Vagina (tissue), 2 donors: ENCODE measurements at regions not wholly inside any gene's neighbourhood (a gene's known extent, or its start where the extent isn't known, plus 50 kb on each side); places are given as distances from the start of the nearest gene placed in this dataset.

ENCODE experiments used
- DNase-seq, 2 donors: peaks; one replicate each; pipeline ENCODE4 v3.0.0-alpha.2; 2017; ENCODE audit errors: extremely low spot score in 2 of 2
- H3K27ac ChIP-seq: fragments of 200-600 bp; sonication (generic); one replicate; pipeline ENCODE4 v1.5.1; 2019
- H3K27me3 ChIP-seq: fragments of 200-600 bp; sonication (generic); one replicate; pipeline ENCODE4 v1.5.1; 2019
- H3K36me3 ChIP-seq, 2 donors: fragments of 200-600 bp; sonication (generic); one replicate each; pipeline ENCODE4 v1.5.1; 2017 to 2019
- H3K4me1 ChIP-seq: fragments of 200-600 bp; sonication (generic); one replicate; pipeline ENCODE4 v1.5.1; 2019
- H3K4me3 ChIP-seq, 2 donors: fragments of 200-600 bp; sonication (generic); 1 replicate in 1 of 2; 2 replicates in 1 of 2; pipeline ENCODE4 v1.5.1; 2016 to 2019
- H3K9me3 ChIP-seq: fragments of 200-600 bp; sonication (generic); one replicate; pipeline ENCODE4 v1.5.1; 2019
- CTCF ChIP-seq, 3 experiments: fragments of 450-650 bp in 2 of 3; fragments of 200-600 bp in 1 of 3; sonication (generic) in 1 of 3; IDR thresholded peaks; one replicate each; pipeline ENCODE4 v1.5.1; 2017 to 2019; ENCODE audit warnings: antibody characterized with exemption in 3 of 3, mild to moderate bottlenecking in 2 of 3, moderate library complexity in 2 of 3
- POLR2A ChIP-seq, 2 donors: fragments of 450-650 bp; IDR thresholded peaks; one replicate each; pipeline ENCODE4 v1.6.1; 2017; ENCODE audit warnings: antibody characterized with exemption in 2 of 2, mild to moderate bottlenecking in 2 of 2, moderate library complexity in 2 of 2
- POLR2AphosphoS5 ChIP-seq, 2 donors: sonication (generic); formaldehyde crosslinking; IDR thresholded peaks; one replicate each; pipeline ENCODE4 v1.9.0; 2017; ENCODE audit warnings: antibody characterized with exemption in 2 of 2, mild to moderate bottlenecking in 2 of 2, low read depth in 1 of 2; ENCODE audit not compliant: insufficient read depth in 1 of 2
- intact Hi-C: fragments of 100-400 bp; cut with DNase I; formaldehyde crosslinking; loops from one replicate; pipeline ENCODE4 v1.15.1; 2023

GRCh38 chr11:37002831-37003230, 404.8 kb upstream of the RAG2 start:
- intact Hi-C loops, result no loop called here
- H3K36me3 ChIP-seq, result no peaks in the 10 kb centered on the region
- no peaks in the 10 kb centered on the region for H3K4me1 ChIP-seq
- no peaks in the 10 kb centered on the region for H3K27me3 ChIP-seq
- H3K9me3 ChIP-seq, result no peaks in the 10 kb centered on the region
- no peak for TF ChIP-seq POLR2AphosphoS5 (IDR thresholded peaks at IDR 0.05; ENCODE audit: insufficient read depth in 1 of 2, low read depth in 1 of 2)
- TF ChIP-seq POLR2A (IDR thresholded peaks at IDR 0.05), result no peak
- TF ChIP-seq CTCF (IDR thresholded peaks at IDR 0.05), result no peak
- H3K27ac ChIP-seq, result no peak overlapping the region
- H3K4me3 ChIP-seq, result no peak overlapping the region
- DNase-seq, result no peak

- no peak for DNase-seq
- no peaks in the 10 kb centered on the region for H3K4me1 ChIP-seq
- H3K27ac ChIP-seq, result no peak overlapping the region
- no peak for TF ChIP-seq CTCF (IDR thresholded peaks at IDR 0.05)
- TF ChIP-seq POLR2A (IDR thresholded peaks at IDR 0.05), result no peak
- TF ChIP-seq POLR2AphosphoS5 (IDR thresholded peaks at IDR 0.05; ENCODE audit: insufficient read depth in 1 of 2, low read depth in 1 of 2), result no peak
- H3K27me3 ChIP-seq, result no peaks in the 10 kb centered on the region
- H3K9me3 ChIP-seq, result no peaks in the 10 kb centered on the region
- intact Hi-C loops, result no loop called here
- H3K4me3 ChIP-seq, result no peak overlapping the region
- no peaks in the 10 kb centered on the region for H3K36me3 ChIP-seq
Measured at GRCh38 chr11:36997656-36998055, 399.6 kb upstream of the RAG2 start.

- Histone ChIP-seq H3K27me3 (no peaks in the 10 kb centered on the region), H3K9me3 (no peaks in the 10 kb centered on the region), H3K4me3 (no peak overlapping the region), H3K36me3 (no peaks in the 10 kb centered on the region), H3K27ac (no peak overlapping the region), H3K4me1 (no peaks in the 10 kb centered on the region)
- TF ChIP-seq CTCF (IDR thresholded peaks at IDR 0.05) (no peak), POLR2AphosphoS5 (IDR thresholded peaks at IDR 0.05; ENCODE audit: insufficient read depth in 1 of 2, low read depth in 1 of 2) (no peak), POLR2A (IDR thresholded peaks at IDR 0.05) (no peak)
- intact Hi-C loops, result no loop called here
- DNase-seq, result no peak
Measured at GRCh38 chr11:36996795-36997194, 398.8 kb upstream of the RAG2 start.

GRCh38 chr11:36994208-36994607, 396.2 kb upstream of the RAG2 start:
- intact Hi-C loops, result no loop called here
- no peaks in the 10 kb centered on the region for H3K27me3 ChIP-seq
- H3K4me1 ChIP-seq, result no peaks in the 10 kb centered on the region
- no peak for DNase-seq
- no peaks in the 10 kb centered on the region for H3K36me3 ChIP-seq
- TF ChIP-seq POLR2A (IDR thresholded peaks at IDR 0.05), result no peak
- no peak for TF ChIP-seq CTCF (IDR thresholded peaks at IDR 0.05)
- no peak for TF ChIP-seq POLR2AphosphoS5 (IDR thresholded peaks at IDR 0.05; ENCODE audit: insufficient read depth in 1 of 2, low read depth in 1 of 2)
- no peak overlapping the region for H3K4me3 ChIP-seq
- H3K27ac ChIP-seq, result no peak overlapping the region
- H3K9me3 ChIP-seq, result no peaks in the 10 kb centered on the region

- TF ChIP-seq CTCF (IDR thresholded peaks at IDR 0.05), result no peak
- no peak for TF ChIP-seq POLR2AphosphoS5 (IDR thresholded peaks at IDR 0.05; ENCODE audit: insufficient read depth in 1 of 2, low read depth in 1 of 2)
- no peak for TF ChIP-seq POLR2A (IDR thresholded peaks at IDR 0.05)
- intact Hi-C loops, result loop anchor here (5.0 kb wide), 1 partner anchor 86 kb away; no protein-coding TSS in a partner anchor
- no peaks in the 10 kb centered on the region for H3K27me3 ChIP-seq
- no peaks in the 10 kb centered on the region for H3K4me1 ChIP-seq
- H3K4me3 ChIP-seq, result no peak overlapping the region
- H3K9me3 ChIP-seq, result no peaks in the 10 kb centered on the region
- DNase-seq, result no peak
- H3K27ac ChIP-seq, result no peak overlapping the region
- no peaks in the 10 kb centered on the region for H3K36me3 ChIP-seq
Measured at GRCh38 chr11:36988556-36988955, 390.5 kb upstream of the RAG2 start.
